ENCODE measurements at regions not wholly inside any gene's neighbourhood (a gene's known extent, or its start where the extent isn't known, plus 50 kb on each side); places are given as distances from the start of the nearest gene placed in this dataset.

DNA sequence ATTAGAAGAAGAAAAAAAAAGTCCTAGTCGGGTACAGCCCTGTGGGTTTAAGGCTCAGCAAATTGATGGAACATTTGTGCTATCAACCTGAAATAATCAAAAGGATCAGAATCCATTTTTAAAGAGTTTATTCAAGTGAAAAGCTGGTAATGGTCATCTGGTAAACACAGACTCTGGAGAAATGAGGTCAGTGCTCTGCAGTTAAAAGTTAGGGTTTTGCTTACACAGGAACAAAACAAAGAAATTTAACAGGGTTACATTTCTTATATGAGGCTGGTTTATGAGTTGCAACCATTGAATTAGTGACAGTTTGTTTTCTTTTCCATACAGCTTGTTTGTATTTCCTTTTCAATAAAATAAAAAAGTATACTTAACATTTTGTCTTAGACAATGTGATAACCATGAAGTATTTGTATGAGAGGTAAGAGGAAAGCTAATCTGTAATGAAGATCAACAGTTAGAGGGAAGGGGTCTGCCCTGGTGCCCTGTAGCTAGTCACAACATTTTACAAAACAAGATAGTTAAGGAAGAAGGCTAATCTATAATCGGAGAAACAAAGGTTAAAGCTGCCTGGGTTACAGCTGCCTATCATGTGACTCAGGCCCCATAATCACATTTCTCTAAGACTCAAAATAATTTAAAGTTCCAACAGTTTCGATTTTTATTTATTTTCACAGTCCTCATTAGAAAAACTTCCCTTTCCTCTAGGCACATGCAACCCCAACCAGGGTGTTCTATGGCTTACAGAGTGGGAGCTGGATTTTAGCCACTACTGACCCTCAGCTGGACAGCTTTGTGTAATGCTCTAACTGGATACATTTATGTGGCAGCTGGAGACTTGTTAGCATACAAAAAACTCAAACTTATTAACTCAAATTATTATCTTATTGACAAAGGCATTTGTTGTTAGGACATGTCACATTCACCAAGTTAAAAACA, 98.1 kb upstream of the ACP3 start:
- ATAC-seq (peak; percentile 89), DNase-seq (no peak)
- POLR2A ChIA-PET (ENCODE audit: unreplicated experiment) = no interaction called here
- CTCF ChIA-PET = interaction anchor here (0.6 kb wide), 1 partner anchor 90 kb away, joined by 3 read pairs; no protein-coding TSS in a partner anchor
- H3K9me3 ChIP-seq (ENCODE audit: low read length) = no peaks in the 10 kb centered on the region
- H3K4me2 ChIP-seq (ENCODE audit: low read length) = no peak overlapping the region
- H2AFZ ChIP-seq (ENCODE audit: low read length) = no peak overlapping the region
- no peaks in the 10 kb centered on the region for H3K79me2 ChIP-seq (ENCODE audit: low read length)
- no peak overlapping the region for H3K27ac ChIP-seq (ENCODE audit: low read length)
- TF ChIP-seq, protein P1, sequence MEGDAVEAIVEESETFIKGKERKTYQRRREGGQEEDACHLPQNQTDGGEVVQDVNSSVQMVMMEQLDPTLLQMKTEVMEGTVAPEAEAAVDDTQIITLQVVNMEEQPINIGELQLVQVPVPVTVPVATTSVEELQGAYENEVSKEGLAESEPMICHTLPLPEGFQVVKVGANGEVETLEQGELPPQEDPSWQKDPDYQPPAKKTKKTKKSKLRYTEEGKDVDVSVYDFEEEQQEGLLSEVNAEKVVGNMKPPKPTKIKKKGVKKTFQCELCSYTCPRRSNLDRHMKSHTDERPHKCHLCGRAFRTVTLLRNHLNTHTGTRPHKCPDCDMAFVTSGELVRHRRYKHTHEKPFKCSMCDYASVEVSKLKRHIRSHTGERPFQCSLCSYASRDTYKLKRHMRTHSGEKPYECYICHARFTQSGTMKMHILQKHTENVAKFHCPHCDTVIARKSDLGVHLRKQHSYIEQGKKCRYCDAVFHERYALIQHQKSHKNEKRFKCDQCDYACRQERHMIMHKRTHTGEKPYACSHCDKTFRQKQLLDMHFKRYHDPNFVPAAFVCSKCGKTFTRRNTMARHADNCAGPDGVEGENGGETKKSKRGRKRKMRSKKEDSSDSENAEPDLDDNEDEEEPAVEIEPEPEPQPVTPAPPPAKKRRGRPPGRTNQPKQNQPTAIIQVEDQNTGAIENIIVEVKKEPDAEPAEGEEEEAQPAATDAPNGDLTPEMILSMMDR (conservative IDR thresholded peaks at IDR 0.05; ENCODE audit: low read depth, low read length) = no peak
- no peak for TF ChIP-seq EZH2 (IDR thresholded peaks at IDR 0.05; ENCODE audit: low read length, unreplicated experiment)
- TF ChIP-seq EZH2phosphoT487 (IDR thresholded peaks at IDR 0.05; ENCODE audit: borderline replicate concordance, low read length) = no peak
- intact Hi-C loops (cut with micrococcal nuclease) = no loop called here
- no TSS peak for BruUV-seq (replicated peaks)
- H3F3A ChIP-seq (ENCODE audit: low read length, unreplicated experiment) = no peaks in the 10 kb centered on the region
- H3K9me2 ChIP-seq (replicated peaks; ENCODE audit: low read length) = no peaks in the 10 kb centered on the region
- no peak overlapping the region for H3K9ac ChIP-seq (ENCODE audit: low read length)
- H3K27me3 ChIP-seq (ENCODE audit: low read length) = no peaks in the 10 kb centered on the region
- H3K4me1 ChIP-seq (ENCODE audit: insufficient read depth, low read length) = no peaks in the 10 kb centered on the region
- H4K20me1 ChIP-seq (ENCODE audit: low read length) = no peaks in the 10 kb centered on the region
- H3K36me3 ChIP-seq (ENCODE audit: low read depth, low read length) = no peaks in the 10 kb centered on the region
- no peak overlapping the region for H3K4me3 ChIP-seq (ENCODE audit: low read length)

DNA sequence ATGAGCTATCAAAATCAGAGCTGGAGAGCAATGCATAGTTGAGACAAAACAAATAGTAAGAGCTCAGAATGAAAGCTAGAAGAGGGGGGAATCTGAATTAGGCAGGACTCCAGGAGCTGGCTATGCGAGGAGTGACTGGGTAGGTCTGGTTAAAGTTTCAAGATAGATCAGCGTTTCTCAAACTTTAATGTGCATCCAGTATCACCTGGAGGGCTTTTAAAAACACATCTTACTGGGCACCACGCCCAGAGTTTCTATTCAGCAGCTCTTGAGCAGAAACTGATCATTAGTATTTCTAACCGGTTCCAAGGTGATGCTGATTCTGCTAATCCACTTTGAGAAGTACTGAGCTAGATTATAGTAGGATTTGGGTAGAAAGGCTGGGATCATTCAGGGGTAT, 96.2 kb upstream of the ACP3 start:
- H3K36me3 ChIP-seq (ENCODE audit: low read depth, low read length) = no peaks in the 10 kb centered on the region
- H3K9me3 ChIP-seq (ENCODE audit: low read length) = no peaks in the 10 kb centered on the region
- no TSS peak for BruUV-seq (replicated peaks)
- intact Hi-C loops (cut with micrococcal nuclease) = no loop called here
- H3K4me3 ChIP-seq (ENCODE audit: low read length) = no peak overlapping the region
- DNase-seq (no peak), ATAC-seq (no peak)
- no peaks in the 10 kb centered on the region for H3K79me2 ChIP-seq (ENCODE audit: low read length)
- H3K27ac ChIP-seq (ENCODE audit: low read length) = no peak overlapping the region
- no peak overlapping the region for H3K9ac ChIP-seq (ENCODE audit: low read length)
- H3K27me3 ChIP-seq (ENCODE audit: low read length) = no peaks in the 10 kb centered on the region
- H3K9me2 ChIP-seq (replicated peaks; ENCODE audit: low read length) = no peaks in the 10 kb centered on the region
- peaks cover 6% of the 10 kb centered on the region for H3K4me1 ChIP-seq (ENCODE audit: insufficient read depth, low read length)
- CTCF ChIA-PET = no interaction called here
- H3K4me2 ChIP-seq (ENCODE audit: low read length) = no peak overlapping the region
- H3F3A ChIP-seq (ENCODE audit: low read length, unreplicated experiment) = no peaks in the 10 kb centered on the region
- no peak overlapping the region for H2AFZ ChIP-seq (ENCODE audit: low read length)
- TF ChIP-seq, protein P1 (conservative IDR thresholded peaks at IDR 0.05; ENCODE audit: low read depth, low read length) = no peak
- TF ChIP-seq EZH2 (IDR thresholded peaks at IDR 0.05; ENCODE audit: low read length, unreplicated experiment) (no peak), EZH2phosphoT487 (IDR thresholded peaks at IDR 0.05; ENCODE audit: borderline replicate concordance, low read length) (no peak)
- no peaks in the 10 kb centered on the region for H4K20me1 ChIP-seq (ENCODE audit: low read length)
- POLR2A ChIA-PET (ENCODE audit: unreplicated experiment) = no interaction called here

All from PC-3 (cell line).